HUES48 (cell line): ENCODE measurements at regions not wholly inside any gene's neighbourhood (a gene's known extent, or its start where the extent isn't known, plus 50 kb on each side); places are given as distances from the start of the nearest gene placed in this dataset.
"Not testable (repeated sequence)": the region's sequence is repeated elsewhere in the genome, so short reads cannot be mapped to it uniquely, and the experiment has no call there.

Experiments
- H3K27ac ChIP-seq: one replicate; pipeline ENCODE4 v1.7.0; 2013; ENCODE audit warnings: low read depth, low read length, inconsistent platforms
- H3K27me3 ChIP-seq: 2 replicates; pipeline ENCODE4 v1.6.1; 2013; ENCODE audit warnings: mild to moderate bottlenecking, low read length; ENCODE audit not compliant: control insufficient read depth, insufficient read depth
- H3K36me3 ChIP-seq: 2 replicates; pipeline ENCODE4 v1.6.1; 2013; ENCODE audit warnings: low read length; ENCODE audit not compliant: control insufficient read depth, insufficient read depth
- H3K4me1 ChIP-seq: 2 replicates; pipeline ENCODE4 v1.6.1; 2013; ENCODE audit warnings: mild to moderate bottlenecking, low read length; ENCODE audit not compliant: control insufficient read depth, insufficient read depth
- H3K4me3 ChIP-seq: 2 replicates; pipeline ENCODE4 v1.5.1; 2013; ENCODE audit warnings: mild to moderate bottlenecking, low read depth, low read length
- H3K9ac ChIP-seq: 2 replicates; pipeline ENCODE4 v1.6.1; 2013; ENCODE audit warnings: mild to moderate bottlenecking, low read depth, low read length, moderate library complexity
- H3K9me3 ChIP-seq: 2 replicates; pipeline ENCODE4 v1.6.1; 2013; ENCODE audit warnings: low read length; ENCODE audit not compliant: control insufficient read depth, insufficient read depth

- Histone ChIP-seq H3K9me3 (peaks cover 9% of the 10 kb centered on the region; the same call in 1 of the 2 replicates), H3K27me3 (no peaks in the 10 kb centered on the region), H3K4me3 (no peak overlapping the region), H3K4me1 (no peaks in the 10 kb centered on the region), H3K36me3 (no peaks in the 10 kb centered on the region), H3K9ac (no peak overlapping the region), H3K27ac (no peak overlapping the region)
Measured at GRCh38 chr9:25857147-25857546, 178.9 kb upstream of the TUSC1 start.

GRCh38 chr9:25850803-25851202 is 172.6 kb upstream of the TUSC1 start:
- no peak overlapping the region for H3K4me3 ChIP-seq
- no peaks in the 10 kb centered on the region for H3K4me1 ChIP-seq
- H3K9ac ChIP-seq = no peak overlapping the region
- H3K36me3 ChIP-seq = no peaks in the 10 kb centered on the region
- H3K27ac ChIP-seq = no peak overlapping the region
- H3K9me3 ChIP-seq = peaks cover 32% of the 10 kb centered on the region
- no peaks in the 10 kb centered on the region for H3K27me3 ChIP-seq

GRCh38 chr9:25845867-25846266 is 167.6 kb upstream of the TUSC1 start:
- H3K36me3 ChIP-seq = no peaks in the 10 kb centered on the region
- H3K27me3 ChIP-seq = no peaks in the 10 kb centered on the region
- no peak overlapping the region for H3K4me3 ChIP-seq
- no peak overlapping the region for H3K27ac ChIP-seq
- peaks cover 13% of the 10 kb centered on the region for H3K9me3 ChIP-seq
- H3K4me1 ChIP-seq = no peaks in the 10 kb centered on the region
- H3K9ac ChIP-seq = no peak overlapping the region

DNA sequence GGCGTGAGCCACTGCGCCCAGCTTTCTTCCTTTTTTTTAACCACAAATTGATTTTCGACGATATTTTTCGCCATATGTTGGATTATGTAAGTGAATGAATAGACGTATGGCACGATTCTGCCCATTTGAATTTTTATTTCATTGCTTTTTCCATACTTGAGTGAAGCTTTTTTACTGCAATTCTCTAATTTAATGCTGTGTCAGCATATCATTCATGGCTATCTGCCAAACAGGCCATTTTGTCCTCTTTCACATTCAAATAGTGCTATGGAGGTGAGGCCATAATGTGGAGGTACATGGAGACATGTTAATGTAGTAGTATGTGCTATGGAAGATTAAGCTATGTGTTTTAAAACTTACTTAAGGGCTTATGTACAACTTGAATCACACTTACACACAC is 152.1 kb upstream of the TUSC1 start:
- Histone ChIP-seq H3K36me3 (no peaks in the 10 kb centered on the region), H3K27me3 (no peaks in the 10 kb centered on the region), H3K4me3 (no peak overlapping the region), H3K27ac (no peak overlapping the region), H3K9ac (no peak overlapping the region), H3K4me1 (no peaks in the 10 kb centered on the region), H3K9me3 (no peaks in the 10 kb centered on the region)

- Histone ChIP-seq H3K36me3 (no peaks in the 10 kb centered on the region), H3K27ac (no peak overlapping the region), H3K9me3 (no peaks in the 10 kb centered on the region), H3K4me1 (no peaks in the 10 kb centered on the region), H3K9ac (no peak overlapping the region), H3K4me3 (no peak overlapping the region), H3K27me3 (no peaks in the 10 kb centered on the region)
Measured at GRCh38 chr9:25827626-25828025, 149.4 kb upstream of the TUSC1 start.

DNA sequence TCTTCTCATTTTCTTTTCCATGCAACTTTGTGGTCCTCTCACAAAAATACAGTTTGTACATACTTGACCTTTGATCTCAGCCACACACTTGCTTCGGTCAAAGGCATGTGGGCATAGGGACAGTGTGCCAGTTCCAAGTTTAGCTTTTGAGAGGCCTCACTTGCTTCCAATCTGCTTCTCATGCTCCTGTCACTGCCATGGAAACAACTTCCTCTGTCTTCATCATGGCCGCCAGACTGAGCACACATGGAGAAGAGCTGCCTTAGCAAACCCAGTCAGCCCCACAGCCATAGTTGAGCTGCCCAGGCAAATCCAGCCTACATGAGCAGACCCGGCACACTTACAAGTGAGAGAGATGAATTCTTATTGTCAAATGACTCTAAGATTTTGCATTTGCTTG is 138.2 kb upstream of the TUSC1 start:
- Histone ChIP-seq H3K4me1 (no peaks in the 10 kb centered on the region), H3K9ac (no peak overlapping the region), H3K27ac (no peak overlapping the region), H3K27me3 (no peaks in the 10 kb centered on the region), H3K9me3 (no peaks in the 10 kb centered on the region), H3K4me3 (no peak overlapping the region), H3K36me3 (no peaks in the 10 kb centered on the region)

- H3K9me3 ChIP-seq = no peaks in the 10 kb centered on the region
- no peak overlapping the region for H3K4me3 ChIP-seq
- no peaks in the 10 kb centered on the region for H3K36me3 ChIP-seq
- H3K27ac ChIP-seq = no peak overlapping the region
- no peak overlapping the region for H3K9ac ChIP-seq
- no peaks in the 10 kb centered on the region for H3K27me3 ChIP-seq
- H3K4me1 ChIP-seq = no peaks in the 10 kb centered on the region
Measured at GRCh38 chr9:25814023-25814422, 135.8 kb upstream of the TUSC1 start.

- Histone ChIP-seq H3K27me3 (no peaks in the 10 kb centered on the region), H3K27ac (no peak overlapping the region), H3K4me1 (no peaks in the 10 kb centered on the region), H3K9ac (no peak overlapping the region), H3K4me3 (no peak overlapping the region), H3K36me3 (no peaks in the 10 kb centered on the region), H3K9me3 (no peaks in the 10 kb centered on the region)
Measured at GRCh38 chr9:25813478-25813877, 135.2 kb upstream of the TUSC1 start.

GRCh38 chr9:25808554-25808953 is 130.3 kb upstream of the TUSC1 start:
- no peaks in the 10 kb centered on the region for H3K27me3 ChIP-seq
- 0 out of 2 replicates have a peak, but pooled peaks cover 3% of the 10 kb centered on the region for H3K4me1 ChIP-seq
- H3K9me3 ChIP-seq = no peaks in the 10 kb centered on the region
- no peak overlapping the region for H3K4me3 ChIP-seq
- H3K27ac ChIP-seq = no peak overlapping the region
- no peak overlapping the region for H3K9ac ChIP-seq
- no peaks in the 10 kb centered on the region for H3K36me3 ChIP-seq

DNA sequence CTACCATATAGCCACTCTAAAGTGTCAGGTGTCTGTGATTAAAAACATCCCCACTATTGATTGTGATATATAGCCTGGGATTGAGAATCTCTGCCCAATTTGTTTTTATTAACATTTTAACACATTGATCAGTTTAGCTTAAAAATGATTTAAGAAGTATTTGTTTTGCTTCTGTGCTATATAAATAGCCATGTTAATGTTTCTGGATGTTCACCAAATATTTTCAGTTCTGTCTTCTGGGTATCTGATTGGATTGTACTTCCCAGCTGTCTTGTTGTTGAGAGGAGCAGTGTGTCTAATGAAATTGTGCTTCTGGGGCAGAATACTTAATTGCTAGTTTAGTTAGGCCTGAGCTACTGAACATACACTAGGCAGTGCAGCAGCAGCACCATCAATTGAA is 126.6 kb upstream of the TUSC1 start:
- 0 out of 2 replicates have a peak, but pooled peaks cover under 1% of the 10 kb centered on the region for H3K9me3 ChIP-seq
- no peaks in the 10 kb centered on the region for H3K27me3 ChIP-seq
- H3K4me3 ChIP-seq = no peak overlapping the region
- H3K4me1 ChIP-seq = 0 out of 2 replicates have a peak, but pooled peaks cover 3% of the 10 kb centered on the region
- no peak overlapping the region for H3K27ac ChIP-seq
- H3K36me3 ChIP-seq = no peaks in the 10 kb centered on the region
- H3K9ac ChIP-seq = no peak overlapping the region

GRCh38 chr9:25801989-25802388 is 123.7 kb upstream of the TUSC1 start:
- H3K27ac ChIP-seq, H3K4me3 ChIP-seq, H3K36me3 ChIP-seq, H3K27me3 ChIP-seq, H3K4me1 ChIP-seq, H3K9ac ChIP-seq: not testable (repeated sequence)
- peaks cover 13% of the 10 kb centered on the region; the same call in 1 of the 2 replicates for H3K9me3 ChIP-seq

- Histone ChIP-seq H3K27me3 (no peaks in the 10 kb centered on the region), H3K9ac (no peak overlapping the region), H3K27ac (no peak overlapping the region), H3K4me1 (no peaks in the 10 kb centered on the region), H3K9me3 (no peaks in the 10 kb centered on the region), H3K36me3 (no peaks in the 10 kb centered on the region), H3K4me3 (no peak overlapping the region)
Measured at GRCh38 chr9:25773805-25774204, 95.6 kb upstream of the TUSC1 start.
